Neural crest cell (in vitro differentiated cells): ENCODE measurements at regions not wholly inside any gene's neighbourhood (a gene's known extent, or its start where the extent isn't known, plus 50 kb on each side); places are given as distances from the start of the nearest gene placed in this dataset.

Experiments used
- DNase-seq: peaks from one replicate; pipeline ENCODE4 v3.0.0; 2021; ENCODE audit warnings: low read depth, mixed read lengths, low spot score
- H3K27ac Mint-ChIP-seq: one replicate; pipeline ENCODE4 v1.8.0; 2021; ENCODE audit warnings: mild to moderate bottlenecking, mixed read lengths; ENCODE audit not compliant: unreplicated experiment
- H3K27me3 Mint-ChIP-seq: 2 replicates; pipeline ENCODE4 v1.8.0; 2021; ENCODE audit warnings: low read depth, mild to moderate bottlenecking, mixed read lengths
- H3K36me3 Mint-ChIP-seq: 2 replicates; pipeline ENCODE4 v1.8.0; 2021; ENCODE audit warnings: low read depth, mild to moderate bottlenecking, mixed read lengths
- H3K4me1 Mint-ChIP-seq: 2 replicates; pipeline ENCODE4 v1.8.0; 2021; ENCODE audit warnings: mixed read lengths
- H3K4me3 Mint-ChIP-seq: one replicate; pipeline ENCODE4 v1.8.0; 2021; ENCODE audit warnings: mild to moderate bottlenecking, mixed read lengths
- H3K9me3 Mint-ChIP-seq: 2 replicates; pipeline ENCODE4 v1.8.0; 2021; ENCODE audit warnings: mixed read lengths
- CTCF ChIP-seq: fragments of 200-600 bp; sonication (generic); conservative IDR thresholded peaks from 2 replicates; pipeline ENCODE4 v1.5.0; 2021; ENCODE audit warnings: antibody characterized with exemption, mild to moderate bottlenecking

- Mint-ChIP-seq H3K9me3 (no peaks in the 10 kb centered on the region), H3K27ac (no peak overlapping the region), H3K36me3 (no peaks in the 10 kb centered on the region), H3K4me3 (no peak overlapping the region), H3K27me3 (no peaks in the 10 kb centered on the region), H3K4me1 (peaks cover 9% of the 10 kb centered on the region)
- TF ChIP-seq CTCF = no peak
- DNase-seq = no peak
Measured at GRCh38 chr4:71288875-71289274, 49.9 kb upstream of the SLC4A4 start.
